Progenitor cell of endocrine pancreas (in vitro differentiated cells): ENCODE measurements at regions not wholly inside any gene's neighbourhood (a gene's known extent, or its start where the extent isn't known, plus 50 kb on each side); places are given as distances from the start of the nearest gene placed in this dataset.

Experiments
- DNase-seq: peaks from one replicate; pipeline ENCODE4 v3.0.0; 2021; ENCODE audit warnings: low spot score; ENCODE audit not compliant: unreplicated experiment
- H3K27ac Mint-ChIP-seq: 2 replicates; pipeline ENCODE4 v1.8.0; 2021; ENCODE audit warnings: mild to moderate bottlenecking, moderate library complexity, mixed read lengths
- H3K27me3 Mint-ChIP-seq: 2 replicates; pipeline ENCODE4 v1.8.0; 2021; ENCODE audit warnings: mixed read lengths
- H3K36me3 Mint-ChIP-seq: 2 replicates; pipeline ENCODE4 v1.8.0; 2022; ENCODE audit warnings: mixed read lengths; ENCODE audit not compliant: insufficient read depth
- H3K4me1 Mint-ChIP-seq: 2 replicates; pipeline ENCODE4 v1.8.0; 2021; ENCODE audit warnings: low read depth, mixed read lengths
- H3K4me3 Mint-ChIP-seq: 2 replicates; pipeline ENCODE4 v1.8.0; 2021; ENCODE audit warnings: low read depth, mild to moderate bottlenecking, moderate library complexity, mixed read lengths
- H3K9me3 Mint-ChIP-seq: 2 replicates; pipeline ENCODE4 v1.8.0; 2021; ENCODE audit warnings: low read depth, mixed read lengths
- TF ChIP-seq, protein P1 (sequence below): fragments of 200-600 bp; sonication (generic); IDR thresholded peaks from one replicate; pipeline ENCODE4 v1.5.0; 2021; ENCODE audit warnings: antibody characterized with exemption, mild to moderate bottlenecking; ENCODE audit not compliant: unreplicated experiment

DNA sequence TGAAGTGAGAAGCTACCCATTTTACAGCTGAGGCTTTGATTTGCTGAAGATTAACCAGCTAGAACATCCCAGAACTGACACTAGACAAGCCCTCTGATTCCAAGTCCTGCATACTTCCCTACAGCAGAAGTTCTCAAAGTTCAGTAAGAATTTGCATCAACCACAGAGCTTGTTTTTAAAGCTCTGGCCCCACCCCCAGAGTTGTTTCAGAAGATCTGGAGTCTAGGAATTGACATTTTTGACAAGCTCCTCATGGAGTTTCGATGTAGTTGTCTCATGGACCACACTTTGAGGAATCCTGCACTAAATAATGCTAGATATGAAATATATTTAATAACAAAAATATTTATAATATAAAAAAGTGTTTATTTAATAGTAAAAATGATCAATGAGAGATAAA, 120.3 kb upstream of the ADAMTS18 start:
- Mint-ChIP-seq H3K36me3 (no peaks in the 10 kb centered on the region), H3K4me3 (no peak overlapping the region), H3K27me3 (peaks cover 22% of the 10 kb centered on the region), H3K4me1 (no peaks in the 10 kb centered on the region), H3K9me3 (no peaks in the 10 kb centered on the region), H3K27ac (no peak overlapping the region)
- TF ChIP-seq, protein P1, sequence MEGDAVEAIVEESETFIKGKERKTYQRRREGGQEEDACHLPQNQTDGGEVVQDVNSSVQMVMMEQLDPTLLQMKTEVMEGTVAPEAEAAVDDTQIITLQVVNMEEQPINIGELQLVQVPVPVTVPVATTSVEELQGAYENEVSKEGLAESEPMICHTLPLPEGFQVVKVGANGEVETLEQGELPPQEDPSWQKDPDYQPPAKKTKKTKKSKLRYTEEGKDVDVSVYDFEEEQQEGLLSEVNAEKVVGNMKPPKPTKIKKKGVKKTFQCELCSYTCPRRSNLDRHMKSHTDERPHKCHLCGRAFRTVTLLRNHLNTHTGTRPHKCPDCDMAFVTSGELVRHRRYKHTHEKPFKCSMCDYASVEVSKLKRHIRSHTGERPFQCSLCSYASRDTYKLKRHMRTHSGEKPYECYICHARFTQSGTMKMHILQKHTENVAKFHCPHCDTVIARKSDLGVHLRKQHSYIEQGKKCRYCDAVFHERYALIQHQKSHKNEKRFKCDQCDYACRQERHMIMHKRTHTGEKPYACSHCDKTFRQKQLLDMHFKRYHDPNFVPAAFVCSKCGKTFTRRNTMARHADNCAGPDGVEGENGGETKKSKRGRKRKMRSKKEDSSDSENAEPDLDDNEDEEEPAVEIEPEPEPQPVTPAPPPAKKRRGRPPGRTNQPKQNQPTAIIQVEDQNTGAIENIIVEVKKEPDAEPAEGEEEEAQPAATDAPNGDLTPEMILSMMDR: no peak
- no peak for DNase-seq

DNA sequence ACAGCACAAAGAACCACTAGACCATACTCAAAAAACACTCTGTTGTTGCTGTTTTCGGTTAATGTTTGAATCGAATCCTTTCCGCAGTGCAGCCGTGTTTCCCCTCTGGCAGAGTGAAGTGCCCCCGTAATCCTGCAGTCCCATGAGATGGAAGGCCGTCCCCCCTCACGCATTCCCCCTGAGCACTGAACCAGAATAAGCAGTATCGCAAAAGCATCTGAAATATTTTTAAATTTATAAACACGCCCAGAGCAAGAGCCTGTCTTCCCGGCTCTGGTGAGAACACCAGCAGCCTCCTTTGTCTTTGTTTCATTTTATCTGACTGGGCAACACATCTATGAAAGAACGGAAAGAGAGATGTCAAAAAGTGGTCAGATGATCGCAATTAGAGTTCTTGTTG, 121.0 kb upstream of the ADAMTS18 start:
- no peaks in the 10 kb centered on the region for H3K9me3 Mint-ChIP-seq
- H3K27me3 Mint-ChIP-seq: peaks cover 17% of the 10 kb centered on the region
- TF ChIP-seq, protein P1: no peak
- H3K4me1 Mint-ChIP-seq: no peaks in the 10 kb centered on the region
- no peaks in the 10 kb centered on the region for H3K36me3 Mint-ChIP-seq
- DNase-seq: no peak
- H3K4me3 Mint-ChIP-seq: no peak overlapping the region
- H3K27ac Mint-ChIP-seq: no peak overlapping the region

DNA sequence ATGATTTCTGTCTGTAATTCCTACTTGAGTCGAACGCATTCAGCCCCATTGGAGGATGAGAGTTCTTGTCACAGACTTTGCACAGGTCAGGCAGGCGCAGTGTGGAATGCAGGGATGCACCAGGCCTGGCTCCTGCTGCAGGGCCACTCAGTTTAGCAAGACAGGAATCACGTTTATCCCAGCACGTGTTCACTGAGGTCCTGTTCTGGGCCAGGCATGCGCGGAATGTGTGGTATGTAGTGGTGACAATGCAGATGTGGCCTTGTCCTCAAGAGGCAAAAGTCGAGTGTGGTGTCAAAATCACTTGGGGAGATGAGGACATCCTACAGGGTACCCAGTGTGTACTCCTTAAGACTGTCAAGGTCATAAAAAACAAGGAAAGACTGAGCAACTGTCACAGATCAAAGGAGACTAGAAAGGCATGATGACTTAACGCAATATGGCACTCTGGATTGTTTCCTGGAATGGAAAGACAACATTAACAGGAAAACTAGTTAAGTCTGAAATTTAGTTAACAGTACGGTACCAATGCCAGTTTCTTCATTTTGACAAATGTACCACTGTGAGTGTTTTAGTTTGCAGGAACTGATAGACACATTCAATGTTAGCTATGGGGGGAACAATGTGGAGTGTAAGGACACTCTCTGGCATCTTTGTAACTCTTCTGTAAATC, 121.5 kb upstream of the ADAMTS18 start:
- Mint-ChIP-seq H3K4me1 (no peaks in the 10 kb centered on the region), H3K27me3 (peaks cover 14% of the 10 kb centered on the region), H3K27ac (no peak overlapping the region), H3K4me3 (no peak overlapping the region), H3K36me3 (no peaks in the 10 kb centered on the region), H3K9me3 (no peaks in the 10 kb centered on the region)
- TF ChIP-seq, protein P1: no peak
- no peak for DNase-seq

DNA sequence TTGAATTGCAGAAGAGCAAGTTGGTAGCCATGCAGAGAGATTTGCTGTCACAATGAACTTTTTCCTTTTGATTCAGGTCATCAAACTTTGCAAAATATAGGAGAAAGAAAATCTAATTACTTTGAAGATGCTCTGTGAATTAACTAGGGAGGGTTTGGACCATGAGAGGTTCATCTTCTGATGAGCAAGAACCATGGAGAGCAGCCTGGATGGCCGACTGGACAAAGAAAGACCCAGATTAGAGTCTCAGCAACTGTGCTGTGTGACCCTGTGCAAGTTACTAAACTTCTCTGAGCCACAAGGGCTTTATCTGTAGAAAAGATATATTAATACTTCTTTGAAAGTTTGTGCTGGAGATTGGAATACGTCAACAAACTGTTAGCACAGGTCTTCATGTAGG, 122.6 kb upstream of the ADAMTS18 start:
- Mint-ChIP-seq H3K4me3 (no peak overlapping the region), H3K27me3 (peaks cover 10% of the 10 kb centered on the region), H3K4me1 (no peaks in the 10 kb centered on the region), H3K27ac (no peak overlapping the region), H3K9me3 (no peaks in the 10 kb centered on the region), H3K36me3 (no peaks in the 10 kb centered on the region)
- no peak for DNase-seq
- TF ChIP-seq, protein P1: no peak

DNA sequence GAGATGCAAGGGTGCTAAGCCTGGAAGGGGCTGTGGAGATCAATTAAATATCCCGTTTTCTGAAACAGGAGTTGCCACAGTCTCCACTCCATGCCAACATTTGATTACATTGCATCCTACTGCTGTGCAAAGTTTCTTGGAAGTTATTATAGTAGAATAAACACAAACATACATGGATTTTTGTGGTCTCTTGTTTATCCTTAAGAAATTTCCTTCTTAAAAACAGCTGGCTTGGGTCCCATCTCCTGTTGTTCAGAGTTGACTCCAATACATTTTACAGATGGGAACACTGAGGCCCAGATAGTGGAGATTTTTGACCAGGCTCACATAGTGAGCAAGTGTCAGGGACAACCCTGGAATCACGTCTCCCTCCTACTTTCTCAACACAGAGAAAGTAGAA, 124.0 kb upstream of the ADAMTS18 start:
- Mint-ChIP-seq H3K4me1 (no peaks in the 10 kb centered on the region), H3K27me3 (peaks cover 1% of the 10 kb centered on the region), H3K4me3 (no peak overlapping the region), H3K9me3 (no peaks in the 10 kb centered on the region), H3K36me3 (no peaks in the 10 kb centered on the region), H3K27ac (no peak overlapping the region)
- TF ChIP-seq, protein P1: no peak
- no peak for DNase-seq
